ENCODE measurements at regions not wholly inside any gene's neighbourhood (a gene's known extent, or its start where the extent isn't known, plus 50 kb on each side); places are given as distances from the start of the nearest gene placed in this dataset.

DNA sequence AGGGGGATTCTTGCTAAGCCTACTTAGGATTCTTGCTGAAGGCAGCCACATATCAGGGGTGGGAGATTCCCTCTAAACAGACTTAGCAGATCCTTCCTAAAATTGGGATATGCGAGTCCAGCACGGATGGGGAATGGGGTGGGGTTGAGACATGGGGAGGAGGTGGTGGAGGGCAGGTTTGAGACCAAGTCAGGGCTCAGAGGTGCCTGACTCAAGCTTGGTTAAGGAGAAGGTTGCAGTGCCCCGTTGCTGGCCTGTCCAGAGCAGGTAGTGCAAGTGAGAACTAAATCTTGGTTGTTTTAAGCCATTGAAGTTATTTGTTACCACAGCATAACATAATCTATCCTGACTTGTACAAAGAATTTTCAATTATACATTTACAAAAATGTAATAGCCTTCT is 359.7 kb downstream of the AACS start:
- ATAC-seq (no peak), DNase-seq (no peak)
- no peak overlapping the region for H3K27ac ChIP-seq
- TF ChIP-seq POLR2A (IDR thresholded peaks at IDR 0.05): no peak
- TF ChIP-seq, protein P1, sequence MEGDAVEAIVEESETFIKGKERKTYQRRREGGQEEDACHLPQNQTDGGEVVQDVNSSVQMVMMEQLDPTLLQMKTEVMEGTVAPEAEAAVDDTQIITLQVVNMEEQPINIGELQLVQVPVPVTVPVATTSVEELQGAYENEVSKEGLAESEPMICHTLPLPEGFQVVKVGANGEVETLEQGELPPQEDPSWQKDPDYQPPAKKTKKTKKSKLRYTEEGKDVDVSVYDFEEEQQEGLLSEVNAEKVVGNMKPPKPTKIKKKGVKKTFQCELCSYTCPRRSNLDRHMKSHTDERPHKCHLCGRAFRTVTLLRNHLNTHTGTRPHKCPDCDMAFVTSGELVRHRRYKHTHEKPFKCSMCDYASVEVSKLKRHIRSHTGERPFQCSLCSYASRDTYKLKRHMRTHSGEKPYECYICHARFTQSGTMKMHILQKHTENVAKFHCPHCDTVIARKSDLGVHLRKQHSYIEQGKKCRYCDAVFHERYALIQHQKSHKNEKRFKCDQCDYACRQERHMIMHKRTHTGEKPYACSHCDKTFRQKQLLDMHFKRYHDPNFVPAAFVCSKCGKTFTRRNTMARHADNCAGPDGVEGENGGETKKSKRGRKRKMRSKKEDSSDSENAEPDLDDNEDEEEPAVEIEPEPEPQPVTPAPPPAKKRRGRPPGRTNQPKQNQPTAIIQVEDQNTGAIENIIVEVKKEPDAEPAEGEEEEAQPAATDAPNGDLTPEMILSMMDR (IDR thresholded peaks at IDR 0.05): no peak
- intact Hi-C loops (cut with DNase I): no loop called here
- H3K27me3 ChIP-seq: no peaks in the 10 kb centered on the region
- no peaks in the 10 kb centered on the region for H3K4me1 ChIP-seq
- no peak overlapping the region for H3K4me3 ChIP-seq
- 49% methylated on average over 3 of the region's 3 CpGs for WGBS (ENCODE audit: insufficient coverage, low coverage, low lambda C conversion rate, missing lambda C conversion rate)
- no peaks in the 10 kb centered on the region for H3K9me3 ChIP-seq
- H3K36me3 ChIP-seq: no peaks in the 10 kb centered on the region

DNA sequence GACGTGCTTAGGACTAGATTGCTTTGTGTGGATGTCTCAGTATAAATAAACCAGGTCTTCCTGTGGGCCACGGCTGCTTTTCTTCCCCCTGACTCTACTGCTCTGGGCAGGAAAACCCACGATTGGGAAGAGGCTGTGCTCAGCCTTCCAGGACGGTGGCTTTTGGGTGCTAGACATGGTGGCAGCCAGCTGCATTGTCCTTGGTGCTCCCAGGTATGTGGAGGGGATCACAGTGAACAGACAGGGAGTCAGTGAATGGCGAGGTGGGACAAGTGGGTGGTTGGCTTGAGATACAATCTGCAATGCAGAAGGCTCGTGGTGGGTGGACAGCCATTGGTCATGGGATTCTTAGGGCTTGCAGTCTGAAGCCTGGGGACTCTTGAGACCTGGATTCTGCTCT is 366.3 kb downstream of the AACS start:
- Histone ChIP-seq H3K27ac (no peak overlapping the region), H3K9me3 (no peaks in the 10 kb centered on the region), H3K27me3 (no peaks in the 10 kb centered on the region), H3K36me3 (no peaks in the 10 kb centered on the region), H3K4me3 (no peak overlapping the region), H3K4me1 (no peaks in the 10 kb centered on the region)
- ATAC-seq: no peak
- intact Hi-C loops (cut with DNase I): no loop called here
- TF ChIP-seq, protein P1 (IDR thresholded peaks at IDR 0.05): no peak
- no peak for TF ChIP-seq POLR2A (IDR thresholded peaks at IDR 0.05)
- no peak for DNase-seq
- 44% methylated on average over 3 of the region's 6 CpGs for WGBS (ENCODE audit: insufficient coverage, low coverage, low lambda C conversion rate, missing lambda C conversion rate)

DNA sequence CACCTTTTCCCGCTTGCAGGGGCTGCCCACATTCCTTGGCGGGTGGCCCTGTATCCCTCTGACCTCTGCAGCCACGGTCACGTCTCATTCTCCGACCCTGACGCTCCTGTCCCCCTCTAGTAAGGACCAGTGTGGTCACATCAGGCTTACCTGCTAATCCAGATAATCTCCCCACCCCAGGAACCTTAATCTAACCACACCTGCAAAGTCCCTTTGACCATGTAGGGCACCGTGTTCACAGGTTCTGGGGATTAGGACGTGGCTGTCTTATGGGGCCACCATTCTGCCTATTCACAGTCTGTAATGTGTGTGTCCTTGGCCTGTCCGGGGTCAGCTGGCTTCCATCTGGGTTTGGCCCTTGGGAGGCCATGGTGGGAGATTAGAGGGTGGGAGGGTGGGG is 368.9 kb downstream of the AACS start:
- DNase-seq (no peak), ATAC-seq (no peak)
- H3K9me3 ChIP-seq: no peaks in the 10 kb centered on the region
- H3K27ac ChIP-seq: no peak overlapping the region
- H3K36me3 ChIP-seq: no peaks in the 10 kb centered on the region
- 83% methylated on average over 8 of the region's 9 CpGs for WGBS (ENCODE audit: insufficient coverage, low coverage, low lambda C conversion rate, missing lambda C conversion rate)
- no peaks in the 10 kb centered on the region for H3K27me3 ChIP-seq
- no peaks in the 10 kb centered on the region for H3K4me1 ChIP-seq
- no peak for TF ChIP-seq POLR2A (IDR thresholded peaks at IDR 0.05)
- TF ChIP-seq, protein P1 (IDR thresholded peaks at IDR 0.05): no peak
- no peak overlapping the region for H3K4me3 ChIP-seq
- intact Hi-C loops (cut with DNase I): no loop called here

DNA sequence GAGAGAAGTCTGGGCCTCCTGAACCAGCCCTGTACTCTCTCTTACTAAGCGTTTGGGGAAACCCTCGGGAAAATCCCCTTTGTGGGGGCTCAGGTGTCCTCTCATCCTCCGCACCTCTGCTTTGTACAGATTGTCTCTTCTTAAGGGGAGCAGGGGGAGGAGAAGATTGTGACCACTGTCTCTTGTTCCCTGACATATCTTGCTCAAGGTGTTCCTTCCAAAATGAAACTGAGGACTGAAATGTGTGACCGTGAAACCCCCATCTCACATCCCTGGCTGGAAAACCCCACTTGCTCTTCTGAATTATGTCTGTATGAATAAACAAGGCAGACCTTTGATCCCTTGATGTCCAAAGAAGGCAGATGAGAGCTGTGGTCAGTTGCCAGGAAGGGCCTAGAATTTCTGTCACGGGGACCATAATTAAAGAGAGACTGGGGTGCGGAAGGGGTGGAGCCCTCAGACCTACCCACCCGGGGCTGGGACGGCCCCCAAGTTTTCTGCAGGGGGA is 369.8 kb downstream of the AACS start:
- no peak overlapping the region for H3K27ac ChIP-seq
- H3K36me3 ChIP-seq: no peaks in the 10 kb centered on the region
- ATAC-seq (no peak), DNase-seq (no peak)
- TF ChIP-seq, protein P1 (IDR thresholded peaks at IDR 0.05): no peak
- no peak for TF ChIP-seq POLR2A (IDR thresholded peaks at IDR 0.05)
- no peaks in the 10 kb centered on the region for H3K27me3 ChIP-seq
- no peaks in the 10 kb centered on the region for H3K4me1 ChIP-seq
- intact Hi-C loops (cut with DNase I): no loop called here
- no peak overlapping the region for H3K4me3 ChIP-seq
- no peaks in the 10 kb centered on the region for H3K9me3 ChIP-seq
- 59% methylated on average over 3 of the region's 8 CpGs for WGBS (ENCODE audit: insufficient coverage, low coverage, low lambda C conversion rate, missing lambda C conversion rate)

DNA sequence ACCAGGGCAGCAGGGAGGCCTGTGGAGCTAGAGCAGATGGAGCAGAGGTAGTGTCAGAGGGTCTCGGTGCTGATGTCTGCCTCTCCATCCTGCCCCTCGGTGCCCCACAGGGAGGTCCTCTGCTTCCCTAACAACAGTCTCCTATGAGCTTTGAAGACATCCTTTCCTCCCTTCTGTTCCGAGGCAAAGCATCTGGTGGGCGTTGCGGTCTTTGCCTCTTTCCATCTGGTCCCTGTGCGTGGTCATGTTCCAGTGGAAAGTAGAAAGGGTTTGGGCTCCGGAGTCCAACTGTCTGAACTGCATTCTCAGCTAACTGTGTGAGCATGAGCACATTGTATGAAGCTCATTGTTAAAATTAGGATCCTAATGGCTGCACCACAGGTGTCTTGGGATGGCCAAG is 370.6 kb downstream of the AACS start:
- no peak for ATAC-seq
- Histone ChIP-seq H3K4me3 (no peak overlapping the region), H3K9me3 (no peaks in the 10 kb centered on the region), H3K36me3 (no peaks in the 10 kb centered on the region), H3K4me1 (no peaks in the 10 kb centered on the region), H3K27ac (no peak overlapping the region), H3K27me3 (no peaks in the 10 kb centered on the region)
- intact Hi-C loops (cut with DNase I): no loop called here
- TF ChIP-seq POLR2A (IDR thresholded peaks at IDR 0.05): no peak
- TF ChIP-seq, protein P1 (IDR thresholded peaks at IDR 0.05): no peak
- WGBS (ENCODE audit: insufficient coverage, low coverage, low lambda C conversion rate, missing lambda C conversion rate): 81% methylated on average over 6 of the region's 7 CpGs
- no peak for DNase-seq
